GM18505 (cell line): ENCODE measurements at regions not wholly inside any gene's neighbourhood (a gene's known extent, or its start where the extent isn't known, plus 50 kb on each side); places are given as distances from the start of the nearest gene placed in this dataset.
"Not testable (repeated sequence)": the region's sequence is repeated elsewhere in the genome, so short reads cannot be mapped to it uniquely, and the experiment has no call there.

ENCODE experiments used
- ATAC-seq: cut with Tn5 transposase; IDR thresholded peaks from one replicate; pipeline ENCODE4 v1.9.1; 2021; ENCODE audit not compliant: unreplicated experiment
- POLR2A ChIP-seq: IDR thresholded peaks from 4 replicates; pipeline ENCODE4 v1.6.1; 2011; ENCODE audit warnings: borderline replicate concordance; ENCODE audit not compliant: insufficient read depth, insufficient read length; ENCODE audit errors: extremely low read depth

- no peak for TF ChIP-seq POLR2A
- ATAC-seq, result no peak
Observed at GRCh38 chr9:78112004-78112403, 80.4 kb upstream of the GNAQ start.

- no peak for ATAC-seq
- TF ChIP-seq POLR2A, result no peak
Observed at GRCh38 chr9:78109075-78109474, 77.5 kb upstream of the GNAQ start.

- ATAC-seq, result not testable (repeated sequence)
Observed at GRCh38 chr9:78106586-78106985, 75.0 kb upstream of the GNAQ start.

- no peak for TF ChIP-seq POLR2A
- ATAC-seq, result peak; percentile 90
Observed at GRCh38 chr9:78103971-78104433, 72.4 kb upstream of the GNAQ start.

DNA sequence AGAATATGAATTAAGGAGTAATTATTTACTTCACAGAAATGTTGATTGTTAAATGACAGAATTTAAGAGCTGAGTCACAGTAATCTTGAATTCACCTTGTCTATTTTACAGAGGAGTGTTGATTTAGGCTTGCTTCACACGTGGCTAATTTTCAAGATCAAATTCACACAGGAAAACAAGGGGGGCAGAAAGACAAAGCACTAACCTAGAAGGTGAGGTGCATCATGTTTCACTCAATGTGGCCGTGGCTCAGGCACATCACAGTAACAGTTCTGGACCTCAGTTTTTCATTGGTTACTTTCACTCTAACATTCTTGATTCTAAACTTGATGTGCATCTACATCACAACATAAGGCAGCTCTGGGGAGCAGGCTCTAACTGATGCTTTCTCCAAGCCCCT lies 69.6 kb upstream of the GNAQ start:
- TF ChIP-seq POLR2A, result no peak
- no peak for ATAC-seq

GRCh38 chr9:78097541-78097940 lies 65.9 kb upstream of the GNAQ start:
- TF ChIP-seq POLR2A, result no peak
- ATAC-seq, result no peak

DNA sequence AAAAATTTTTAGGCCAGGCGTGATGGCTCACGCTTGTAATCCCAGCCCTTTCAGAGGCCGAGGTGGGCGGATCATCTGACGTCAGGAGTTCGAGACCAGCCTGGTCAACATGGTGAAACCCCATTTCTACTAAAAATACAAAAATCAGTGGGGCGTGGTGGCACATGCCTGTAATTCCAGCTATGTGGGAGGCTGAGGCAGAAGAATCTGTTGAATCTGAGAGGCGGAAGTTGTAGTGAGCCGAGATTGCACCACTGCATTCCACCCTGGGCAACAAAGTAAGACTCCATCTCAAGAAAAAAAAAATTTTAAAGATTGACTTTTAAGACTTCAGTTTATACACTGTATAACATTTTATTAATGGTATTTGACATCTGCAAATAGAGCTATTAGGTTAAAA lies 60.1 kb upstream of the GNAQ start:
- no peak for TF ChIP-seq POLR2A
- no peak for ATAC-seq

DNA sequence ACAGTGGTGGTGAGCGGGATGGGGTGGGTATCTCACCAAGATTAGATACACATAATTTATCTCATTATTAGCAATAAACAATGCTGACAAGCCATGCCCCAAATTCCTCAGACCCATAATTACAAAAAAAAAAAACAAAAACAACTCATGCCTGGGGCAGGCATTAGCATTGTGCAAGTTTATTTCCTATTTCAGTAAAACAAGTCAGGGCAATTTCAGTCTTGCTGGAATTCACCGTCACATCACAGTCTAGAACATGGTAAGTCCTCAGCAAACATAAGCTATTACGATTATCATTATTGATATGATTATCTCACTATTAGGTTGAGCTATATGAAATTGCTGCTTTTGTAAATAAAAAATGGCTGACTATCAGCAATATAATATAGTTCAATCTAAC lies 57.5 kb upstream of the GNAQ start:
- no peak for ATAC-seq
- no peak for TF ChIP-seq POLR2A

GRCh38 chr9:78088190-78088589 lies 56.6 kb upstream of the GNAQ start:
- ATAC-seq, result not testable (repeated sequence)
